ENCODE measurements at regions not wholly inside any gene's neighbourhood (a gene's known extent, or its start where the extent isn't known, plus 50 kb on each side); places are given as distances from the start of the nearest gene placed in this dataset.

DNA sequence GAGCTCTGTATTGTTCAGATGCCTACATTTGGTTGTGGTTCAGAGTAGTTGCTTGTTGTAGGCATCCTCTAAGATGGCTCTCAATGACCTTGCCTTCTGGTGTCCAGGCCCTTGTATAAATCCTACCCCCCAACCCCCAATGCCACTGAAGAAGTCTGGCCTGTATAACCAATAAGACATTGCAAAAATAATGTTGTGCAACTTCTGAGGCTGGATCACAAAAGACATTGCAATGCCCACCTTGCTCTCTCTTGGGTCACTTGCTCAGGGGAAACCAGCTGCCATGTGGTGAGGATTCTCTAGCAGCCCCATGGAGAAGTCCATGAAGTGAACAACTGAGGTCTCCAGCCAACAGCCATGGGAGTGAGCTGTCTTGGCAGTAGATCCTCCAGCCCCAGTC, 234.0 kb upstream of the TBX3 start:
- Histone ChIP-seq H3K4me2 (ENCODE audit: insufficient read depth in 1 of 2, low read depth in 2 of 2, low read length in 2 of 2) (no peak overlapping the region), H2BK12ac (ENCODE audit: low read depth, low read length) (no peak overlapping the region), H2BK20ac (ENCODE audit: low read length) (no peak overlapping the region), H3K14ac (ENCODE audit: insufficient read length) (no peak overlapping the region), H2AFZ (ENCODE audit: low read length) (no peak overlapping the region), H4K91ac (replicated peaks; ENCODE audit: insufficient read length, low read length) (no peak overlapping the region), H3K23me2 (ENCODE audit: low read depth, low read length) (no peaks in the 10 kb centered on the region), H3K27ac (ENCODE audit: low read depth, low read length) (no peak overlapping the region), H3K56ac (replicated peaks; ENCODE audit: insufficient read length, low read depth, low read length) (no peak overlapping the region), H3K79me2 (ENCODE audit: control insufficient read depth in 1 of 2, insufficient read depth in 2 of 2, low read length in 2 of 2) (no peaks in the 10 kb centered on the region), H3K4ac (replicated peaks; ENCODE audit: insufficient read length, low read depth, low read length) (no peak overlapping the region), H3K9ac (replicated peaks in 1 of 4; ENCODE audit: extremely low read depth in 1 of 4, low read depth in 3 of 4, low read length in 3 of 4) (no peak overlapping the region), H4K8ac (ENCODE audit: extremely low read depth, insufficient read depth, low read length) (no peak overlapping the region), H3K18ac (ENCODE audit: extremely low read depth, low read length) (no peak overlapping the region), H2AK5ac (ENCODE audit: low read depth, low read length) (no peak overlapping the region), H2BK120ac (replicated peaks; ENCODE audit: low read depth, low read length) (no peak overlapping the region), H3K23ac (ENCODE audit: insufficient read length) (no peak overlapping the region), H3K9me3 (ENCODE audit: insufficient read depth in 2 of 2, low read depth in 1 of 2, low read length in 1 of 2) (0 out of 4 replicates have a peak, but pooled peaks cover 0 to 5% of the 10 kb centered on the region in 2 experiments), H3K4me3 (ENCODE audit: extremely low read depth in 1 of 4, insufficient read depth in 2 of 4, low read depth in 3 of 4, low read length in 4 of 4) (no peak overlapping the region), H2BK5ac (ENCODE audit: low read depth, low read length) (no peak overlapping the region), H2BK15ac (ENCODE audit: low read length) (no peak overlapping the region), H3K4me1 (replicated peaks in 1 of 4; ENCODE audit: control insufficient read depth in 3 of 4, insufficient read depth in 4 of 4, low read length in 3 of 4) (no peaks in the 10 kb centered on the region), H4K5ac (ENCODE audit: insufficient read length, low read depth, low read length) (no peak overlapping the region), H3K36me3 (ENCODE audit: control insufficient read depth in 2 of 4, insufficient read depth in 4 of 4, low read length in 3 of 4) (no peaks in the 10 kb centered on the region), H3K79me1 (ENCODE audit: low read depth, low read length) (no peaks in the 10 kb centered on the region), H3K27me3 (replicated peaks in 1 of 4; ENCODE audit: control insufficient read depth in 3 of 4, extremely low read depth in 1 of 4, insufficient read depth in 3 of 4, low read length in 3 of 4) (no peaks in the 10 kb centered on the region), H4K20me1 (replicated peaks in 1 of 2; ENCODE audit: control insufficient read depth in 1 of 2, insufficient read depth in 2 of 2, low read length in 2 of 2) (no peaks in the 10 kb centered on the region)
- ChIA-PET POLR2A (ENCODE audit: partially characterized antibody) (no interaction called here), CTCF (ENCODE audit: partially characterized antibody) (interaction anchor here (0.7 to 3.4 kb wide), 4 partner anchors 17 to 281 kb away, joined by 3 to 12 read pairs (median 3); no protein-coding TSS in a partner anchor)
- FAIRE-seq (no peak), DNase-seq (ENCODE audit: low read depth in 1 of 2, low spot score in 2 of 2) (no peak)
- TF ChIP-seq RAD21 (IDR thresholded peaks at IDR 0.05 in 1 of 2, conservative IDR thresholded peaks at IDR 0.05 in 1 of 2; ENCODE audit: low read depth in 2 of 2, low read length in 2 of 2): no peak
- TF ChIP-seq NANOG (IDR thresholded peaks at IDR 0.05; ENCODE audit: insufficient read depth, low read depth, low read length, poor library complexity, severe bottlenecking): no peak
- TF ChIP-seq SP2 (IDR thresholded peaks at IDR 0.05; ENCODE audit: low read length): no peak
- no peak for TF ChIP-seq CBX8 (IDR thresholded peaks at IDR 0.05; ENCODE audit: borderline replicate concordance, low read depth, low read length)
- TF ChIP-seq SIN3A (conservative IDR thresholded peaks at IDR 0.05 in 1 of 2, IDR thresholded peaks at IDR 0.05 in 1 of 2; ENCODE audit: low read depth in 1 of 2, low read length in 2 of 2): no peak
- TF ChIP-seq CHD2 (IDR thresholded peaks at IDR 0.05; ENCODE audit: low read length): no peak
- no peak for TF ChIP-seq EGR1 (IDR thresholded peaks at IDR 0.05; ENCODE audit: borderline replicate concordance, low read depth, low read length)
- no peak for TF ChIP-seq GTF2F1 (IDR thresholded peaks at IDR 0.05; ENCODE audit: borderline replicate concordance, low read depth, low read length)
- TF ChIP-seq SP4 (IDR thresholded peaks at IDR 0.05; ENCODE audit: low read length): no peak
- no peak for TF ChIP-seq CTBP2 (IDR thresholded peaks at IDR 0.05; ENCODE audit: borderline replicate concordance, insufficient read depth, insufficient read length, low read length)
- no peak for TF ChIP-seq RNF2 (IDR thresholded peaks at IDR 0.05; ENCODE audit: borderline replicate concordance, low read depth, low read length, missing control alignments, poor library complexity, severe bottlenecking)
- no peak for TF ChIP-seq EZH2 (IDR thresholded peaks at IDR 0.05; ENCODE audit: low read depth, low read length, severe bottlenecking)
- TF ChIP-seq JUN (IDR thresholded peaks at IDR 0.05; ENCODE audit: low read depth, low read length): no peak
- no peak for TF ChIP-seq TBP (IDR thresholded peaks at IDR 0.05; ENCODE audit: low read depth, low read length)
- no peak for TF ChIP-seq POLR2A (IDR thresholded peaks at IDR 0.05; ENCODE audit: control extremely low read depth in 1 of 2, low read depth in 2 of 2, low read length in 2 of 2)
- no peak for TF ChIP-seq BCL11A (IDR thresholded peaks at IDR 0.05; ENCODE audit: low read depth in 2 of 2, low read length in 2 of 2)

Measured in H1 (cell line).